DND-41 (cell line): ENCODE measurements at regions not wholly inside any gene's neighbourhood (a gene's known extent, or its start where the extent isn't known, plus 50 kb on each side); places are given as distances from the start of the nearest gene placed in this dataset.

Experiments
- ATAC-seq: fragments of 200-7000 bp; cut with Tn5 transposase; 3 replicates; pipeline ENCODE4 v1.9.1; 2021; ENCODE audit warnings: low read depth; ENCODE audit not compliant: insufficient read depth
- DNase-seq: peaks from one replicate; pipeline ENCODE4 v3.0.0-alpha.2; 2020
- H2AFZ ChIP-seq: 2 replicates; pipeline ENCODE4 v1.6.0; 2012; ENCODE audit warnings: low read depth, low read length
- H3K27ac ChIP-seq: 2 replicates; pipeline ENCODE4 v1.5.1; 2012; ENCODE audit warnings: low read length, inconsistent platforms
- H3K27me3 ChIP-seq: fragments of 200-600 bp; sonication (generic); 2 replicates; pipeline ENCODE4 v1.6.0; 2012; ENCODE audit warnings: low read length, mild to moderate bottlenecking, inconsistent platforms; ENCODE audit not compliant: insufficient read depth, poor library complexity
- H3K36me3 ChIP-seq: 2 replicates; pipeline ENCODE4 v1.5.1; 2012; ENCODE audit warnings: low read length, inconsistent platforms; ENCODE audit not compliant: insufficient read depth
- H3K4me1 ChIP-seq: 2 replicates; pipeline ENCODE4 v1.5.1; 2012; ENCODE audit warnings: mild to moderate bottlenecking, low read length; ENCODE audit not compliant: insufficient read depth
- H3K4me2 ChIP-seq: 2 replicates; pipeline ENCODE4 v1.6.0; 2012; ENCODE audit warnings: mild to moderate bottlenecking, moderate library complexity, low read length, inconsistent platforms; ENCODE audit not compliant: insufficient read depth
- H3K4me3 ChIP-seq, 2 experiments: fragments of 200-600 bp in 1 of 2; shearing (Covaris generic) in 1 of 2; 2 replicates each; pipeline ENCODE4 v1.5.1; 2012 to 2016; ENCODE audit warnings: inconsistent platforms in 2 of 2, low read length in 2 of 2, mild to moderate bottlenecking in 2 of 2, low read depth in 1 of 2, moderate library complexity in 1 of 2
- H3K79me2 ChIP-seq: 2 replicates; pipeline ENCODE4 v1.6.0; 2012; ENCODE audit warnings: low read length, inconsistent platforms; ENCODE audit not compliant: insufficient read depth
- H3K9ac ChIP-seq: 2 replicates; pipeline ENCODE4 v1.6.0; 2012; ENCODE audit warnings: low read depth, mild to moderate bottlenecking, inconsistent platforms, low read length, moderate library complexity
- H3K9me3 ChIP-seq: 2 replicates; pipeline ENCODE4 v1.5.1; 2012; ENCODE audit warnings: low read length, moderate library complexity, mild to moderate bottlenecking, inconsistent platforms; ENCODE audit not compliant: insufficient read depth, severe bottlenecking
- H4K20me1 ChIP-seq: 2 replicates; pipeline ENCODE4 v1.6.0; 2012; ENCODE audit warnings: low read length; ENCODE audit not compliant: insufficient read depth
- CTCF ChIP-seq: IDR thresholded peaks from 2 replicates; pipeline ENCODE4 v1.5.1; 2012; ENCODE audit warnings: borderline replicate concordance, low read length, moderate library complexity, mild to moderate bottlenecking; ENCODE audit not compliant: poor library complexity, severe bottlenecking; ENCODE audit errors: extremely low read depth
- EZH2 ChIP-seq: IDR thresholded peaks from 3 replicates; pipeline ENCODE4 v1.6.1; 2012; ENCODE audit warnings: borderline replicate concordance, low read depth, mild to moderate bottlenecking, moderate library complexity, low read length, inconsistent platforms; ENCODE audit not compliant: severe bottlenecking

- Histone ChIP-seq H3K9ac (no peak overlapping the region), H2AFZ (no peak overlapping the region), H3K79me2 (no peaks in the 10 kb centered on the region), H3K36me3 (no peaks in the 10 kb centered on the region), H3K9me3 (no peaks in the 10 kb centered on the region), H3K4me3 (no peak overlapping the region), H3K4me1 (no peaks in the 10 kb centered on the region), H3K4me2 (no peak overlapping the region), H3K27me3 (no peaks in the 10 kb centered on the region), H4K20me1 (no peaks in the 10 kb centered on the region), H3K27ac (no peak overlapping the region)
- no peak for DNase-seq
- ATAC-seq, result no peak
- TF ChIP-seq CTCF (no peak), EZH2 (no peak)
Observed at GRCh38 chr3:80395023-80395422, 627.2 kb upstream of the ROBO1 start.

GRCh38 chr3:80391573-80391972 is 623.8 kb upstream of the ROBO1 start:
- Histone ChIP-seq H3K27me3 (no peaks in the 10 kb centered on the region), H3K79me2 (no peaks in the 10 kb centered on the region), H2AFZ (no peak overlapping the region), H3K4me3 (no peak overlapping the region), H3K9ac (no peak overlapping the region), H4K20me1 (no peaks in the 10 kb centered on the region), H3K27ac (no peak overlapping the region), H3K4me2 (no peak overlapping the region), H3K9me3 (no peaks in the 10 kb centered on the region), H3K36me3 (no peaks in the 10 kb centered on the region), H3K4me1 (no peaks in the 10 kb centered on the region)
- no peak for TF ChIP-seq CTCF
- TF ChIP-seq EZH2, result no peak
- DNase-seq (no peak), ATAC-seq (no peak)

GRCh38 chr3:80384811-80385210 is 617.0 kb upstream of the ROBO1 start:
- TF ChIP-seq CTCF (no peak), EZH2 (no peak)
- H3K4me1 ChIP-seq, result no peaks in the 10 kb centered on the region
- no peaks in the 10 kb centered on the region for H3K9me3 ChIP-seq
- ATAC-seq (no peak), DNase-seq (no peak)
- no peaks in the 10 kb centered on the region for H4K20me1 ChIP-seq
- no peaks in the 10 kb centered on the region for H3K79me2 ChIP-seq
- H3K4me3 ChIP-seq, result no peak overlapping the region
- H2AFZ ChIP-seq, result no peak overlapping the region
- H3K36me3 ChIP-seq, result no peaks in the 10 kb centered on the region
- H3K4me2 ChIP-seq, result no peak overlapping the region
- no peak overlapping the region for H3K9ac ChIP-seq
- no peak overlapping the region for H3K27ac ChIP-seq
- H3K27me3 ChIP-seq, result no peaks in the 10 kb centered on the region

- H4K20me1 ChIP-seq, result no peaks in the 10 kb centered on the region
- no peak for ATAC-seq
- DNase-seq, result no peak
- no peaks in the 10 kb centered on the region for H3K27me3 ChIP-seq
- no peak overlapping the region for H3K9ac ChIP-seq
- TF ChIP-seq CTCF (no peak), EZH2 (no peak)
- no peak overlapping the region for H3K4me3 ChIP-seq
- H3K27ac ChIP-seq, result no peak overlapping the region
- no peaks in the 10 kb centered on the region for H3K4me1 ChIP-seq
- no peak overlapping the region for H2AFZ ChIP-seq
- H3K9me3 ChIP-seq, result no peaks in the 10 kb centered on the region
- H3K4me2 ChIP-seq, result no peak overlapping the region
- H3K79me2 ChIP-seq, result no peaks in the 10 kb centered on the region
- no peaks in the 10 kb centered on the region for H3K36me3 ChIP-seq
Observed at GRCh38 chr3:80374423-80374822, 606.6 kb upstream of the ROBO1 start.
